ENCODE measurements at regions not wholly inside any gene's neighbourhood (a gene's known extent, or its start where the extent isn't known, plus 50 kb on each side); places are given as distances from the start of the nearest gene placed in this dataset.

DNA sequence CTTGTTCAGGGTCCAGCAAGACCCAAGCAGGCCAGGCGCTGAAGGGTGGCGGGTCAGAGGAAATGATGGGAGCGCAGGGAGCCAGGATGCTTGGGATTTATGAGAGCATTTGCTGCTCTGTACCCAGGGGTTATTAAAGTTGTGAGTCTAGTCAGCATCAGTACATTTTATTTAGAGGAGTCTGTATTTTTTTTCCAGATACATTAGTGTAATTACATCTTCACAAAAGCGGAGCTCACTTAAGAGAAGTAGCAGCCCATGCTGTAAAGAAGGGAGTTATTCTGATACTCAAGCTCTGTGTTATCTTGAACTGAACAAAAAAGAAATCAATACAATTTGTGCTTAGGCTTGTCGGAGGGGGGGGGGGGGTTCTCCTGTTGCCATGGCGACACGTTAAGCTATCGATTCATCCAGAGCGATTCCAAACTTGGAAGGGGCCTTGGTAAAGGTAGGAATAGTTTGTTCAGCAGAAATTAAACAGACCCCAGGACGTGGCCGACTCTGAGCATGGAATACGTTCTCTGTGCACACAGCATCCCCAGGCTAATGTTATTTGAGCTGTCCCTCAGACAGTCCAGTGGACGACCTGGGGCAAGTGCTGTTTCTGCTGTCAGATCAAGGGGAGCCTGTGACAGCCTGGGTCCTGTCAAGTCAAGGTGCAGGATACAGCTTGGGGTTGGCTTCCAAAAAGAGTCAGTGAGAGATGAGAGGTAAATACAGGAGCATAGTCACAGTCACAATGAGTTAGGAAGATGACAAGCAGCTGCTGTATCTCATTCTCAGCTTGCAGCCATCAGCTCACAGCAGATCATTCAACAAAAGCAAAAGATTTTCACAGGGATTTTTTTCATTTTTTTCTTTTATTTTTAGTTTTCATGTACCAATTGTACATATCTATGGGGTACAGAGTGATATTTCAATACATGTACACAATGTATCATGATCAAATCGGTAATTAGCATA, 387.6 kb downstream of the DCDC2C start:
- no peak for TF ChIP-seq CTCF (IDR thresholded peaks at IDR 0.05)
- TF ChIP-seq POLR2A (IDR thresholded peaks at IDR 0.05): no peak
- 58 to 64% methylated on average over 14 of the region's 14 CpGs for WGBS, 2 donors
- no peak overlapping the region for H3K4me3 ChIP-seq
- H3K4me1 ChIP-seq: no peaks in the 10 kb centered on the region
- intact Hi-C loops (cut with DNase I; ENCODE audit: low total_unique reads): no loop called here
- no peaks in the 10 kb centered on the region for H3K27me3 ChIP-seq
- H3K36me3 ChIP-seq (ENCODE audit: low read depth, missing control alignments): no peaks in the 10 kb centered on the region
- H3K9me3 ChIP-seq: no peaks in the 10 kb centered on the region
- no peak for DNase-seq
- no peak overlapping the region for H3K27ac ChIP-seq

DNA sequence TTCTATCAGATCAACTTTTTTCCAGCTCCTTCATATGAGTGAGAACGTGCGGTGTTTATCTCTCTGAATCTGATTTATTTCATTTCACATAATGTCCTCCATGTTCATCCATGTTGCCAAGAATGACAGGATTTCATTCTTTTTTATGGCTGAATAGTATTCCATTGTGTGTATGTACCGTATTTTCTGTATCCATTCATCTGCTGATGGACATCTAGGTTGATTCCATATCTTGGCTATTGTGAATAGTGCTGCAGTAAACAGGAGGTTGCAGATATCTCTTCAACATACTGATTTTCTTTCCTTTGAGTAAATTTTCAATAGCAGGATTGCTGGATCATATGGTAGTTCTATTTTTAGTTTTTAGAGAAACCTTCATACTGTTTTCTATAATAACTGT, 388.5 kb downstream of the DCDC2C start:
- Histone ChIP-seq H3K9me3 (no peaks in the 10 kb centered on the region), H3K4me1 (no peaks in the 10 kb centered on the region), H3K27me3 (no peaks in the 10 kb centered on the region), H3K27ac (no peak overlapping the region), H3K36me3 (ENCODE audit: low read depth, missing control alignments) (no peaks in the 10 kb centered on the region), H3K4me3 (no peak overlapping the region)
- intact Hi-C loops (cut with DNase I; ENCODE audit: low total_unique reads): no loop called here
- DNase-seq: no peak
- 89 to 95% methylated on average over 3 of the region's 3 CpGs for WGBS, 2 donors
- TF ChIP-seq POLR2A (IDR thresholded peaks at IDR 0.05): no peak
- no peak for TF ChIP-seq CTCF (IDR thresholded peaks at IDR 0.05)

GRCh38 chr2:4094743-4095142, 391.4 kb downstream of the DCDC2C start:
- 80 to 89% methylated on average over 8 of the region's 8 CpGs for WGBS, 2 donors
- TF ChIP-seq CTCF (IDR thresholded peaks at IDR 0.05): no peak
- TF ChIP-seq POLR2A (IDR thresholded peaks at IDR 0.05): no peak
- Histone ChIP-seq H3K27ac (no peak overlapping the region), H3K9me3 (no peaks in the 10 kb centered on the region), H3K27me3 (no peaks in the 10 kb centered on the region), H3K4me3 (no peak overlapping the region), H3K4me1 (no peaks in the 10 kb centered on the region), H3K36me3 (ENCODE audit: low read depth, missing control alignments) (no peaks in the 10 kb centered on the region)
- DNase-seq: no peak
- intact Hi-C loops (cut with DNase I; ENCODE audit: low total_unique reads): no loop called here

DNA sequence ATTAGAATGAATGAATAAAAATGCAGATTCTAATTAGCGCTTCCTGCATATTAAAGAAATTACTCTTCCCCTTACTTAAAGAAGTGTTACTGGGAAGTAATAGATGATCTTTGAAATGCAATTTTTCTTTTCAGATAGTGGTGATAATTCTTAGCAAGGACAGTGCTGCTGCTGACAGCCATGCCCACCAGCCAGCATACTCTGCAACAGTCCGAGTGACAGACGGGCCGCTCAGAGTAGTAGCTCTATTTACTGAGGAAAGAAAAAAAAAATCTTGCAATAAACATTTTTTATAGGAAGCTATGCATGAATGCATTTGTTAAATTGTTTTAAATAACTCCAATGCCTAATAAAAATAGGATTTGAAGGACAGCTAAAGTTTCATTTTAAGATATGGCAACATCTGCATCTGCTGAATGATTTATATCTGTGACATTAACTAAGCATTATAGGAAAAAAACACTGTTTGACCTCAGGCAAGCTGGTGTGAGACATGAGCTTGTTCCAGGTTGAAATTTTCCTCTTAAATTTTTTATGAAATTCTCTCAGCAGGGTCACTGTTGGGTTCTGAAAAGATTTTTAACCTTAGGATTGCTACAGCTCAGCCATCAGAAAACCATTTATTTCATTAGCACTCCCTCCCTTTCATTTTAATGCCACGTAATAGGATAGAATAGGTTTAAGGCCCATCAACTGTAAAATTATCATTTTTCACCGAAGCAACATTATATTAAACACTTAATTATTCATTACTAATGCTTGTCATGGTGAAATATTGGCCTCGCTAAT, 393.8 kb downstream of the DCDC2C start:
- Histone ChIP-seq H3K36me3 (ENCODE audit: low read depth, missing control alignments) (no peaks in the 10 kb centered on the region), H3K4me1 (no peaks in the 10 kb centered on the region), H3K4me3 (no peak overlapping the region), H3K27ac (no peak overlapping the region), H3K27me3 (no peaks in the 10 kb centered on the region), H3K9me3 (no peaks in the 10 kb centered on the region)
- WGBS, 2 donors: 87 to 89% methylated on average over 7 of the region's 7 CpGs
- DNase-seq: no peak
- intact Hi-C loops (cut with DNase I; ENCODE audit: low total_unique reads): no loop called here
- TF ChIP-seq CTCF (IDR thresholded peaks at IDR 0.05) (no peak), POLR2A (IDR thresholded peaks at IDR 0.05) (no peak)
